ENCODE measurements at regions not wholly inside any gene's neighbourhood (a gene's known extent, or its start where the extent isn't known, plus 50 kb on each side); places are given as distances from the start of the nearest gene placed in this dataset.

DNA sequence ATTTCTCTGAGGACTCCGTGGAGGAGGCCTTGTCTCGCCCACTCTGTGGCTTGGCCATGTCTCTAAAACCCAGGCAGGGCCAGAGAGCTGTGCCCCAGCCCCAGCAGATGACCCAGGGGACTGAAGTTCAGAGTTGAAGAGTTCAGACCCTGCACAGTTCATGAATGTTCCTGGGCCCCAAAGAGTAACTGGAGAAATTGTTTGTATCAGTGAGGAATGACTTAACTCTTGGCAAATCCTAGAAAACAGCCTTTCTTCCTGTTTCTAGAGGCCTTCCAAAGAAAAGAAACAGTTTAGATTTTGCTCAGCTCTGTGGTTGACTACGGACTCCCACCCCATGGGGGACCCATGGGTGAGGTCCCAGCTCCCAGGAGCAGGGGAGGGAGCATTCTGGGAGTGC, 62.1 kb upstream of the EYA2 start:
- DNase-seq (ENCODE audit: low spot score) = no peak
- TF ChIP-seq, protein P1, sequence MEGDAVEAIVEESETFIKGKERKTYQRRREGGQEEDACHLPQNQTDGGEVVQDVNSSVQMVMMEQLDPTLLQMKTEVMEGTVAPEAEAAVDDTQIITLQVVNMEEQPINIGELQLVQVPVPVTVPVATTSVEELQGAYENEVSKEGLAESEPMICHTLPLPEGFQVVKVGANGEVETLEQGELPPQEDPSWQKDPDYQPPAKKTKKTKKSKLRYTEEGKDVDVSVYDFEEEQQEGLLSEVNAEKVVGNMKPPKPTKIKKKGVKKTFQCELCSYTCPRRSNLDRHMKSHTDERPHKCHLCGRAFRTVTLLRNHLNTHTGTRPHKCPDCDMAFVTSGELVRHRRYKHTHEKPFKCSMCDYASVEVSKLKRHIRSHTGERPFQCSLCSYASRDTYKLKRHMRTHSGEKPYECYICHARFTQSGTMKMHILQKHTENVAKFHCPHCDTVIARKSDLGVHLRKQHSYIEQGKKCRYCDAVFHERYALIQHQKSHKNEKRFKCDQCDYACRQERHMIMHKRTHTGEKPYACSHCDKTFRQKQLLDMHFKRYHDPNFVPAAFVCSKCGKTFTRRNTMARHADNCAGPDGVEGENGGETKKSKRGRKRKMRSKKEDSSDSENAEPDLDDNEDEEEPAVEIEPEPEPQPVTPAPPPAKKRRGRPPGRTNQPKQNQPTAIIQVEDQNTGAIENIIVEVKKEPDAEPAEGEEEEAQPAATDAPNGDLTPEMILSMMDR (IDR thresholded peaks at IDR 0.05) = no peak
- no peak for ATAC-seq (ENCODE audit: low FRiP score)

DNA sequence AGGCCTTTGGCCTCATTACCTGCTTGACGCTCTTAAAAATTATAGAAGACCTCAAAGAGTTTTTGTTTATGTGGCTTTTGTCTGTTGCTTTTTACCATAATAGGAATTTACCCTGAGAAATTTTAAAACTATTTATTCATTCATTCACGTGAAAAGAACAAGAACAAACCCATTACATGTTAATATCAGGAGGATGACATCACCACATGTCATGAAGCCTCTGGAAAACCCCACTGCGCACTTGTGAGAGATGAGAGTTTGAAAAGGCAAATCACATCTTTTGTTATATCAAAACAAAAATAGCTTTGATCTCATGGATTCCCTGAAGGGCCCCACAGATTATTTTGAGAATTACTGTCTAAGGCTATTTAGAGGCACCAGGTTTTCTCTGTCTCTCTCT, 61.3 kb upstream of the EYA2 start:
- no peak for ATAC-seq (ENCODE audit: low FRiP score)
- DNase-seq (ENCODE audit: low spot score) = no peak
- TF ChIP-seq, protein P1 (IDR thresholded peaks at IDR 0.05) = no peak

DNA sequence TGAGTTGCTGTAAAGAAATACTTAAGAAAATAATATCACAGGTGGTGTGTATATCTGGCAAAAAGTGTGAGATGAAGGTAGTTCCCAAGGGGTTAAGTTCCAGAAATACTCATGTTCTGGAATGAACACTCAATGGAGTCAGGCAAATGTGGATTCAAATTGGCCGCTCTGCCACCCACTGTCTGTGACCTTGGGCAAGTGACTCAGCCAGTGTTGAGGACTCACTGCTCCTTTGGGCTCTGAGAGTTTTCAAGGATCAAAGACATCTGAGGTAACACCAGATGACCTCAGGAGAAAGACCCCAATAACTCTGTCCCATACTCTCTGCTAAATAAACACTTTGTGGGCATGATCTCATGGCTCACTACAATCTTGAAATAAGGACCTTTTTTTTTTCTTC, 59.2 kb upstream of the EYA2 start:
- TF ChIP-seq, protein P1 (IDR thresholded peaks at IDR 0.05) = no peak
- ATAC-seq (ENCODE audit: low FRiP score) = no peak

DNA sequence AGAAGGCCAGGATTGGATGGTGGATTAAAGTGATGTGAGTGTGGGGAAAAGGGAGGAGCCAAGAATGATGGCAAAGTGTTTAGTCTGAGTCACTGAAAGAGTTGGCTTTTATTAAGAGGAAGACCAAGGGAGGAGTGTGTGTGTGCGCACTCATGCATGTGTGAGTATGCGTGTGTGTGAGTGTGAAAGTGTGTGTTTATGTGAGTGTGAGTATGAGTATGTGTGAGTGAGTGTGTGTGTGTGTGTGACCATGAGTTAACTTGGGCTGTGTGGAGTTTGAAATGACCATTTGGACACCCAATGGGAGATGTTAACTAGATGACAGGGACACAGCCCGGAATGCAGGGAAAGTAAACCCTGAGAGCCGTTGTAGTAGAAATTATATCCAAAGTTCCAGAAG, 57.6 kb upstream of the EYA2 start:
- TF ChIP-seq, protein P1 (IDR thresholded peaks at IDR 0.05) = no peak
- no peak for DNase-seq (ENCODE audit: low spot score)
- ATAC-seq (ENCODE audit: low FRiP score) = no peak

More for the DNA sequence above, 59.2 kb upstream of the EYA2 start:
- no peak for DNase-seq (ENCODE audit: low spot score)

DNA sequence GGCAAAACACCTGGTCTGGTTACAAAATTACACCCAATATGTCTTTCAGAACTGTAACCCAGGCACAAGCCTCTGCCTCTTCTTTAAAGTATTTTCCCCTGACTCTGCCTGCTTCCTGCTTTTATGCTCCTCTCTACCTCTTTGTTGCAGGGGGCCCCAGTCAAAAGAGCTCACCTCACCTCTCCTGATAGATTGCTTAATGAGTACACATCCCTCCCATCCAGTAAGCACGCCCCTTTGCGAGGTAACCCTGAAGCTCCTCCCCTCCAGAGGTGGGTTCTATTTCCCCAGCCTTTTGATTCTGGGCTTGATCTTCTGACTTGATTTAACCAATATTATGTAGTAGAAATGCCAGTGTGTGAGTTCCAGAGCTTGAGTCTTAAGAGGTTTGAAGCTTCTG, 56.6 kb upstream of the EYA2 start:
- TF ChIP-seq, protein P1 (IDR thresholded peaks at IDR 0.05) = no peak
- ATAC-seq (ENCODE audit: low FRiP score) (no peak), DNase-seq (ENCODE audit: low spot score) (no peak)

DNA sequence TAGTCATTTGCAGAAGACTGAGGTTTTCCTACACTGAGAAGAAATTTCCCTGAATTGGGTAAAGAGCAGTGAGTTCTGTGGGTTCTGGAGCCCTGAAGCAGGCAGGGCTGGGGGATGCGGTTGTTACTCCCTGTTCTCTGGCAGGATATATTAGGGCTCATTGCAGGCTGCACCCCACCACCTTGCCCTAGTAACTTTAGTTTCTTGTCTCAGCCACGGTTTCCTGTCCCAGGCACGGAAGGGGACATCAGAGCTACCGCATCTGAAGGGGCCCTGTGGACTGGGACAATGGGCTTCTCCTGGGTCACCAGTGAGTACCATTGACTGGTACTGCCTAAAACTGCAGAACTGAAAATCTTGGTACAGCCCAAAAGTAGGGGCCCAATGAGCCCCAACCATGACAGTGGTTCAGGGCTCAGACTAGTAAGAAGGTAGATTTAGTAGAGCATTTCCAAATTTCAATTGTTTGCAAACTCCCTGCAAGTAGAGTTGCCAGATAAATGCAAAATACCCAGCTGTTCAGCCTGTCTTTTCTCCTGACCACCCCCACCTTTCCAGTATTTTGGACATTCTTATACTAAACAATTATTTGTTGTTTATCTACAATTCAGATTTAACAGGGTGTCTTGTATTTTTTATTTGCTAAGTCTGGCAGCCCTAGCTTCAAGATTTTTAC, 54.5 kb upstream of the EYA2 start:
- ATAC-seq (ENCODE audit: low FRiP score) (no peak), DNase-seq (ENCODE audit: low spot score) (no peak)

More for the DNA sequence above, 54.5 kb upstream of the EYA2 start:
- TF ChIP-seq, protein P1 (IDR thresholded peaks at IDR 0.05) = no peak

Data from omental fat pad (tissue), 3 donors.